ENCODE measurements at regions not wholly inside any gene's neighbourhood (a gene's known extent, or its start where the extent isn't known, plus 50 kb on each side); places are given as distances from the start of the nearest gene placed in this dataset.

GRCh38 chrX:25548811-25549210 lies 533.0 kb upstream of the ARX start:
- no peak for TF ChIP-seq CTCF (IDR thresholded peaks at IDR 0.05; ENCODE audit: poor library complexity, severe bottlenecking)
- TF ChIP-seq RAD21 (conservative IDR thresholded peaks at IDR 0.05) = no peak
- TF ChIP-seq MXI1 (conservative IDR thresholded peaks at IDR 0.05; ENCODE audit: poor library complexity, severe bottlenecking) = no peak

All from neural cell (in vitro differentiated cells).